ENCODE measurements at regions not wholly inside any gene's neighbourhood (a gene's known extent, or its start where the extent isn't known, plus 50 kb on each side); places are given as distances from the start of the nearest gene placed in this dataset.

DNA sequence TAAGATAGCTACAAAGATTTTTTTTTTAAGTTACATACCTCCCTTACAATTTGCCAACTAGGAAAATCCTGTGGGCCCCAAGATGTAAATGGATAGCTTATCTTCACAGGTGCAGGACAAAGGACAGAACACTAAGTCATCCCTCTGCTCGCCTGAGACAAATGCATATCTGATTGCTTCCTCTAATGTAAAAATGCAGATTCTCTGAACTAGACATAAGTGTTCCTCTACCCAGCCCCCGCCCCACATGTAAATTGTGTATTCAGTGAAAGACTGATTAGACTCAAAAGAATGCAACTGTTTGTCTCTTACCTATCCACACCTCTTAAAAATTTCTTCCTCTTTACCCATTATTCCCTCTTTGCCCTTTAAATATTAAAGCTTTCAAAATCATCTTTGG, 96.5 kb downstream of the CYP26B1 start:
- in situ Hi-C loops (cut with HindIII; ENCODE audit: low sequenced_read_pairs), result no loop called here
- TF ChIP-seq, protein P1, sequence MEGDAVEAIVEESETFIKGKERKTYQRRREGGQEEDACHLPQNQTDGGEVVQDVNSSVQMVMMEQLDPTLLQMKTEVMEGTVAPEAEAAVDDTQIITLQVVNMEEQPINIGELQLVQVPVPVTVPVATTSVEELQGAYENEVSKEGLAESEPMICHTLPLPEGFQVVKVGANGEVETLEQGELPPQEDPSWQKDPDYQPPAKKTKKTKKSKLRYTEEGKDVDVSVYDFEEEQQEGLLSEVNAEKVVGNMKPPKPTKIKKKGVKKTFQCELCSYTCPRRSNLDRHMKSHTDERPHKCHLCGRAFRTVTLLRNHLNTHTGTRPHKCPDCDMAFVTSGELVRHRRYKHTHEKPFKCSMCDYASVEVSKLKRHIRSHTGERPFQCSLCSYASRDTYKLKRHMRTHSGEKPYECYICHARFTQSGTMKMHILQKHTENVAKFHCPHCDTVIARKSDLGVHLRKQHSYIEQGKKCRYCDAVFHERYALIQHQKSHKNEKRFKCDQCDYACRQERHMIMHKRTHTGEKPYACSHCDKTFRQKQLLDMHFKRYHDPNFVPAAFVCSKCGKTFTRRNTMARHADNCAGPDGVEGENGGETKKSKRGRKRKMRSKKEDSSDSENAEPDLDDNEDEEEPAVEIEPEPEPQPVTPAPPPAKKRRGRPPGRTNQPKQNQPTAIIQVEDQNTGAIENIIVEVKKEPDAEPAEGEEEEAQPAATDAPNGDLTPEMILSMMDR (IDR thresholded peaks at IDR 0.05; ENCODE audit: low read depth, low read length, missing control alignments), result no peak
- no peak overlapping the region for H3K4me3 ChIP-seq (ENCODE audit: low read depth, low read length)
- DNase-seq (ENCODE audit: low read depth), result no peak

DNA sequence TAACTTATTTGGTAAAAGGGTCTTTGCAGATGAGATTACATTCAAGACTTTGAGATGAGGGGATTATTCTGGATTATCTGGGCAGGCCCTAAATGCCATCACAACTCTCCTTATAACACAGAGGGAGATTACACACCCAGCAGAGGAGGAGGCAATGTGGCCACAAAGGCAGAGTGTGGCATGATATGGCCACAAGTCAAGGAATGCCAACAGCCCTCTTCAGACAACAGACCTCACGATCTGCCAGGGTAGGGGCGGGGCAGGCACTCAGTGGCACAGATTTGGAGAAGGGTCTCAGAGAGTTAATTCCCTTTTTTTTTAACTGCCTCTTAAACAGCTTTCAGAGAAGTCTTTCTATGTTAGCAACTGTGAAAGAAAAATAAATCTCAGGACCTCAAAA, 96.9 kb downstream of the CYP26B1 start:
- in situ Hi-C loops (cut with HindIII; ENCODE audit: low sequenced_read_pairs), result no loop called here
- TF ChIP-seq, protein P1 (IDR thresholded peaks at IDR 0.05; ENCODE audit: low read depth, low read length, missing control alignments), result no peak
- DNase-seq (ENCODE audit: low read depth), result no peak
- no peak overlapping the region for H3K4me3 ChIP-seq (ENCODE audit: low read depth, low read length)

DNA sequence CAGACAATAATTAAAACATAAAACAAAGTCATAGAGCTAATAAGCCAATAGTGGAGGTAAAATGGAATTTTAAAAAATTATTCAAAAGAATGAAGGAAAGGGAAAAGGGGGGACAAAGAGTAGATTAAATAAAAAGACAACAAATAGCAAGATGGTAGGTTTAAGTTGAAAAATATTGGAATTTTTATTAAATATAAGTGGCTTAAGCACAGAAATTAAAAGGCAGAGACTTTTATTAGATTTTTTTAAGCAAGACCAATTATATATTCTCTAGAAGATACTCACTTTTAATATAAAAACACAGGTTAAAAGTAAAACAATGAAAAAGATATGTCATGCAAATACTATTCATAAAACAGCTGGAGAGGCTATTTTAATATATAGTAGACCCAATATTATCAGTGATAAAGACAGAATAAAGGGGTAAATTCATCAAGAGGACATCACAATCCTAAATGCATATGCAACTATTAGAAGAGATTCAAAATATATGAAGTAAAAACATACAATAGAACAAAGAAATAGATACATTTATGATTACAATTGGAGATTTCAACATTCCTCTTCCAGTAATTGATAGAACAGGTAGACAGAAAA, 98.7 kb downstream of the CYP26B1 start:
- H3K4me3 ChIP-seq (ENCODE audit: low read depth, low read length), result no peak overlapping the region
- in situ Hi-C loops (cut with HindIII; ENCODE audit: low sequenced_read_pairs), result no loop called here
- TF ChIP-seq, protein P1 (IDR thresholded peaks at IDR 0.05; ENCODE audit: low read depth, low read length, missing control alignments), result no peak
- DNase-seq (ENCODE audit: low read depth), result no peak

DNA sequence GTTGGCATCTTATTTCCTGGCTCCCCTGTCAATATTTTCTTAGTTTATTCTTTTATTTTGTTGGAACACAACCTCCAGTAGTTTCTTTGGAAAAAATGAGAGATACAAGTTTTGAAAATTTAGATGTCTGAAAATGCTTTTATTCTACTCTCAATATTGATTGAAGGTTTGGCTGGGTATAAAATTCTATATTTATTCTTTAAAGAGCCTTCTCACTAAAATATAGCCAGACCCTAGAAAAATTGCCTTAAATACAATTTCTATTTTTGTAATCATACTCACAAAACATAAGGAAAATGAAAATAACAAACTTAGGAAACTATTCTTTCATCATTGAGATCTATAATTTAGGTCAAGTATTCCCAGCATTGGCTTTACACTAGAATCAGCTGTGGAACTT, 103.7 kb downstream of the CYP26B1 start:
- no peak for DNase-seq (ENCODE audit: low read depth)
- in situ Hi-C loops (cut with HindIII; ENCODE audit: low sequenced_read_pairs), result no loop called here
- no peak overlapping the region for H3K4me3 ChIP-seq (ENCODE audit: low read depth, low read length)
- TF ChIP-seq, protein P1 (IDR thresholded peaks at IDR 0.05; ENCODE audit: low read depth, low read length, missing control alignments), result no peak

DNA sequence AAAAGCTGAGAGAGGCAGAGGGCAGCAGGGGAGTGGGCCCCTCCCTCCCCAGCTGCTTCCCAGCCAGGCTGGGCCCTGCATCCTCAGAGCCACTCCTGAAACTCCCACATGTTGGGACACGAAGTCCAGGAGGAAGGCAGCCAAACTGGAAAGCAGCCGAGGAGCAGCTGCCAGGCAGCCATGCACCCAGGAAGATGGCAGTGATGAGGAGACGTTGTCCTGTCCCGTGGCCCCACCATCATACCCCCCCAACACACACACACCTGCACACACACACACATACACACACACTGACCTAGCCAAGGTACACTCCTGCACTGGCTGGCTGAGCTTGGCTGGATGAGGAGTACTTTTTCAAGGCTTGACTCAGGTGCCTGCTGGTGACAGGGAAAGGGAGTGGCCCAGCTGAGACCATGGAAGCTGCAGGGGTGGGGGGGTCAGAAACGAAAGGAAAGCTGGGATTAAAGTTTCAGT, 106.0 kb downstream of the CYP26B1 start:
- no peak overlapping the region for H3K4me3 ChIP-seq (ENCODE audit: low read depth, low read length)
- in situ Hi-C loops (cut with HindIII; ENCODE audit: low sequenced_read_pairs), result no loop called here
- TF ChIP-seq, protein P1 (IDR thresholded peaks at IDR 0.05; ENCODE audit: low read depth, low read length, missing control alignments), result no peak
- DNase-seq (ENCODE audit: low read depth), result no peak

DNA sequence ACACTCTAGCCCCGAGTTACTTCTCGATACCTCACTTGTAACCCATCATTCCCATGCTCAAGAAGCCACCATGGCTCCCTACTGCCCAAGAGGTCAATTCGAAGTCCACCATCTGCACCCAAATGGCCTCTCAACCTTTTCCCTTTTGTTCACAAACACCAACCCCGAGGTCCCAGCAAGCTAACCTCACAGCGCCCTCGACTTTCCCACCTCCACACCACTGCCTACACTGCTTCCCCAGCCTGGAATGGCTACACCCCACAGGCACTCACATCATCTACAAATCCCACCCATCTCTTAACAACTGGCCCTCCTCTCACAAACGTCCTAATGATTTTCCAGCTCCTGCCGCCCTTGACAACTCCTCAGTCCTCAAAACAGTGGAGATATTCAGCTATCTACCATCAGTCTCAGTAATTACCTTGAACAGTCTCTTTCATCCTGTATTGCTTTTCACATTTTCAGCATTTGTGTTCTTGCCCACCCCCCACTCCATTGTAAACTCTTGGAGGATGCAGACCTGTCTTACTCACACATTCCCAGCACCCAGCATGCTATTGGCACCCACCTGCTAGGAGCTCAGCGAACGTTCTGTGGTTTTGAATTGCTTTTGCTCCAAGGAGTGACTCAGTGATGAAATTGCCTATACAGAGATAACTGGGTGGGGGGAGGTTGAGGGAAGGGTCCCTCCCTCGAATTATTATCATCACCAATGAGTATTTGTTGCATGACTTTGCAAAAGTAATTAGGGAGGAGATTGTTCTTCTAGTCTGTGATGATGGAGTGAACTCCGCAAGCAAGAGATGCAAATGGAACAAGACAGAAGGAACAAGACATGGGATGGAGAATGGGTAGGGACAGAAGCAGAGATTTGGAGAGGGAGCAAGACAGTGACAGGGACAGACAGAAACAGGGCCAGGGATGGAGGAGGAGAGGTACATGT, 106.8 kb downstream of the CYP26B1 start:
- peak; percentile 81 for DNase-seq (ENCODE audit: low read depth)
- H3K4me3 ChIP-seq (ENCODE audit: low read depth, low read length), result no peak overlapping the region
- TF ChIP-seq, protein P1 (IDR thresholded peaks at IDR 0.05; ENCODE audit: low read depth, low read length, missing control alignments), result no peak
- in situ Hi-C loops (cut with HindIII; ENCODE audit: low sequenced_read_pairs), result no loop called here
